ENCODE measurements at regions not wholly inside any gene's neighbourhood (a gene's known extent, or its start where the extent isn't known, plus 50 kb on each side); places are given as distances from the start of the nearest gene placed in this dataset.
"Not testable (repeated sequence)": the region's sequence is repeated elsewhere in the genome, so short reads cannot be mapped to it uniquely, and the experiment has no call there.

- DNase-seq (peak; percentile 25), ATAC-seq (no peak)
- H3K9me3 Mint-ChIP-seq (ENCODE audit: insufficient read depth) = peaks cover 22% of the 10 kb centered on the region
- peaks cover 5% of the 10 kb centered on the region for H3K36me3 Mint-ChIP-seq (ENCODE audit: low read depth)
- POLR2A ChIA-PET = no interaction called here
- CTCF ChIA-PET = no interaction called here
- no peak overlapping the region for H3K27ac Mint-ChIP-seq
- H3K27me3 Mint-ChIP-seq (ENCODE audit: low read depth) = no peaks in the 10 kb centered on the region
- no peak overlapping the region for H3K4me3 Mint-ChIP-seq
- peaks cover 15% of the 10 kb centered on the region for H3K4me1 Mint-ChIP-seq (ENCODE audit: low read depth)
These were observed 54.3 kb upstream of the NDUFV2 start for GRCh38 chr18:9048236-9048635.

DNA sequence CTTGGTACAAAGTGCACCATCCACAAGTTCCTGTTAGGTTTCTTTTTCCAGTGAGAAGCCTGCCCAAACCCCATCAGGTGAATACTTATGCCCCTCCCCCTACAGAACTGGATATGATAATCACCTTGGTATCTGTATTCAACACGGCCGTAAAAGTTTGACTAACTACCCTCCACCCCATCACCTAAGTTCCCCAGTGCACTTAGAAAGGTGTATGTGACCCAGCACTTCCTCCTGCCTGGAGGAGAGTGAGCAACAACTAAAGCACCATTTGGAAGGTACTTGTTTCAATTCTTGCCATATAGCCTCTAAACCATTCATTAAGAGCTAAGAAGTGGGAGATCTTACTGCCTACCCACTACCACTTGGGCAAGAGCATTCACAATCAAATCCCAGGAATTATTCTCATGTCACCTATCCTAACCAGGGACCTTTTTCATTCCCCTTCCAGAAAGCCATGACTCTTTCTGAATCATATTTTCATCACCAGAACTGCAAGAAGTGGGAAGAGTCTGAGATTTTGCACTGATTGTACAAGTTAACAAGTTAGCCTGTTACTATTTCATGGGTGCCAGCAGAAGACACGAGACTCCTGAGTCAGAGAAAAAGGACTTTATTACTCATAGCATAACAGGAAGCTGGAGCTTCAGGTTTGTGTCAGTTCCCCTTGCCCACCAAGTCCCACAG, 53.5 kb upstream of the NDUFV2 start:
- ChIA-PET POLR2A (no interaction called here), CTCF (no interaction called here)
- DNase-seq (no peak), ATAC-seq (no peak)
- H3K4me3 Mint-ChIP-seq = no peak overlapping the region
- peaks cover 5% of the 10 kb centered on the region for H3K36me3 Mint-ChIP-seq (ENCODE audit: low read depth)
- peaks cover 22% of the 10 kb centered on the region for H3K9me3 Mint-ChIP-seq (ENCODE audit: insufficient read depth)
- H3K27ac Mint-ChIP-seq = no peak overlapping the region
- no peaks in the 10 kb centered on the region for H3K27me3 Mint-ChIP-seq (ENCODE audit: low read depth)
- peaks cover 15% of the 10 kb centered on the region for H3K4me1 Mint-ChIP-seq (ENCODE audit: low read depth)

- Mint-ChIP-seq H3K4me3 (no peak overlapping the region), H3K36me3 (ENCODE audit: low read depth) (peaks cover 5% of the 10 kb centered on the region), H3K9me3 (ENCODE audit: insufficient read depth) (peaks cover 22% of the 10 kb centered on the region), H3K4me1 (ENCODE audit: low read depth) (peaks cover 15% of the 10 kb centered on the region), H3K27me3 (ENCODE audit: low read depth) (no peaks in the 10 kb centered on the region), H3K27ac (no peak overlapping the region)
- POLR2A ChIA-PET = no interaction called here
- CTCF ChIA-PET = no interaction called here
- DNase-seq = no peak
- ATAC-seq = no peak
These were observed 53.0 kb upstream of the NDUFV2 start for GRCh38 chr18:9049495-9049809.

GRCh38 chr18:9050628-9051284, 51.7 kb upstream of the NDUFV2 start:
- DNase-seq; H3K27ac Mint-ChIP-seq; H3K36me3 Mint-ChIP-seq (ENCODE audit: low read depth); H3K27me3 Mint-ChIP-seq (ENCODE audit: low read depth); H3K4me3 Mint-ChIP-seq; ATAC-seq: not testable (repeated sequence)
- Mint-ChIP-seq H3K4me1 (ENCODE audit: low read depth) (peaks cover 20% of the 10 kb centered on the region), H3K9me3 (ENCODE audit: insufficient read depth) (peaks cover 22% of the 10 kb centered on the region)
- ChIA-PET CTCF (interaction anchor here (0.6 kb wide), 1 partner anchor 349 kb away, joined by 3 read pairs; no protein-coding TSS in a partner anchor), POLR2A (interaction anchor here (0.6 kb wide), 1 partner anchor 340 kb away, joined by 3 read pairs; no protein-coding TSS in a partner anchor)
